ENCODE measurements at regions not wholly inside any gene's neighbourhood (a gene's known extent, or its start where the extent isn't known, plus 50 kb on each side); places are given as distances from the start of the nearest gene placed in this dataset.

DNA sequence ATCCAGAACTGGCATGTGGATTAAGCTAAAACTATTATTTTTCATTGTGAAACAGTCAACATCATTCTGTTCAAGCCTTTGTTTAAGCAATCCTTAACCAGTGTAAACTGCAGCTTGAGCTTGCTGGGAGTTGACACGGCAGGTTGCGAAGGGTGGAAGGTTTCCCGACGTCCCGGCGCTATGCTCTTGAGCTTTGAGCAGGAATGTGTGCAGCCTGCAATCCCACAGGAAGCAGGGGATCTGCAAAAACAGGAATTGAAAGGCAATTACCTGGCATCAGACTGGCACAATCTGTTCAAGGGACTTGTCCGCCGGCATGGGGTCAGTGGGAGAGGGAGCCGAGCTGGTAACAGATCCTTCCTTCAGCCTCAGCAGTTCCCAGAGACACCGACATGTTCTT, 586.7 kb upstream of the SGCG start:
- TF ChIP-seq, protein P1, sequence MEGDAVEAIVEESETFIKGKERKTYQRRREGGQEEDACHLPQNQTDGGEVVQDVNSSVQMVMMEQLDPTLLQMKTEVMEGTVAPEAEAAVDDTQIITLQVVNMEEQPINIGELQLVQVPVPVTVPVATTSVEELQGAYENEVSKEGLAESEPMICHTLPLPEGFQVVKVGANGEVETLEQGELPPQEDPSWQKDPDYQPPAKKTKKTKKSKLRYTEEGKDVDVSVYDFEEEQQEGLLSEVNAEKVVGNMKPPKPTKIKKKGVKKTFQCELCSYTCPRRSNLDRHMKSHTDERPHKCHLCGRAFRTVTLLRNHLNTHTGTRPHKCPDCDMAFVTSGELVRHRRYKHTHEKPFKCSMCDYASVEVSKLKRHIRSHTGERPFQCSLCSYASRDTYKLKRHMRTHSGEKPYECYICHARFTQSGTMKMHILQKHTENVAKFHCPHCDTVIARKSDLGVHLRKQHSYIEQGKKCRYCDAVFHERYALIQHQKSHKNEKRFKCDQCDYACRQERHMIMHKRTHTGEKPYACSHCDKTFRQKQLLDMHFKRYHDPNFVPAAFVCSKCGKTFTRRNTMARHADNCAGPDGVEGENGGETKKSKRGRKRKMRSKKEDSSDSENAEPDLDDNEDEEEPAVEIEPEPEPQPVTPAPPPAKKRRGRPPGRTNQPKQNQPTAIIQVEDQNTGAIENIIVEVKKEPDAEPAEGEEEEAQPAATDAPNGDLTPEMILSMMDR (IDR thresholded peaks at IDR 0.05; ENCODE audit: low read length) = no peak
- TF ChIP-seq EZH2 (IDR thresholded peaks at IDR 0.05; ENCODE audit: borderline replicate concordance, low read length) = no peak
